A204.1 (cell line): ENCODE measurements at regions not wholly inside any gene's neighbourhood (a gene's known extent, or its start where the extent isn't known, plus 50 kb on each side); places are given as distances from the start of the nearest gene placed in this dataset.

Source experiments
- FAIRE-seq: peaks from 2 replicates; lab custom pipeline; 2012; peaks lifted over from hg19 to GRCh38; lab: Jason Lieb, UNC

GRCh38 chr12:46131732-46132469 lies 136.9 kb downstream of the SLC38A1 start:
- no peak for FAIRE-seq

GRCh38 chr12:46127656-46128055 lies 137.3 kb upstream of the SCAF11 start:
- FAIRE-seq: no peak

- FAIRE-seq: no peak
These were observed 135.8 kb upstream of the SCAF11 start for GRCh38 chr12:46126050-46126727.

- peak; percentile 93 for FAIRE-seq
These were observed 134.7 kb upstream of the SCAF11 start for GRCh38 chr12:46124848-46125619.

GRCh38 chr12:46124132-46124847 lies 133.9 kb upstream of the SCAF11 start:
- no peak for FAIRE-seq

- no peak for FAIRE-seq
These were observed 122.0 kb upstream of the SCAF11 start for GRCh38 chr12:46112364-46112763.

- peak; percentile 56 for FAIRE-seq
These were observed 121.3 kb upstream of the SCAF11 start for GRCh38 chr12:46111715-46112114.

GRCh38 chr12:46110928-46111699 lies 120.7 kb upstream of the SCAF11 start:
- FAIRE-seq: no peak

- no peak for FAIRE-seq
These were observed 119.8 kb upstream of the SCAF11 start for GRCh38 chr12:46110223-46110611.

GRCh38 chr12:46109343-46110222 lies 119.2 kb upstream of the SCAF11 start:
- FAIRE-seq: no peak

GRCh38 chr12:46108721-46109120 lies 118.3 kb upstream of the SCAF11 start:
- FAIRE-seq: no peak

- no peak for FAIRE-seq
These were observed 117.2 kb upstream of the SCAF11 start for GRCh38 chr12:46107591-46107990.

GRCh38 chr12:46105735-46106134 lies 115.4 kb upstream of the SCAF11 start:
- FAIRE-seq: no peak

- no peak for FAIRE-seq
These were observed 113.4 kb upstream of the SCAF11 start for GRCh38 chr12:46103559-46104383.

GRCh38 chr12:46101485-46101869 lies 111.1 kb upstream of the SCAF11 start:
- FAIRE-seq: no peak

GRCh38 chr12:46100551-46101484 lies 110.4 kb upstream of the SCAF11 start:
- FAIRE-seq: no peak

- no peak for FAIRE-seq
These were observed 99.2 kb upstream of the SCAF11 start for GRCh38 chr12:46089414-46090162.

- FAIRE-seq: no peak
These were observed 97.6 kb upstream of the SCAF11 start for GRCh38 chr12:46087916-46088439.
